IMR-90 (cell line): ENCODE measurements at regions not wholly inside any gene's neighbourhood (a gene's known extent, or its start where the extent isn't known, plus 50 kb on each side); places are given as distances from the start of the nearest gene placed in this dataset.

Experiments used
- ATAC-seq: fragments of 200-7000 bp; cut with Tn5 transposase; 2 replicates; pipeline ENCODE4 v1.9.1; 2020; ENCODE audit warnings: low read depth, mild to moderate bottlenecking, moderate library complexity
- BruUV-seq: library from RNA; stranded (reverse); fragments of 400-500 nt; replicated peaks from 2 replicates; lab custom pipeline; 2021; lab: Mats Ljungman, UMichigan
- CTCF ChIA-PET: fragments of 300-600 bp; formaldehyde crosslinking; extraction: SDS; loops from one replicate; lab custom pipeline; 2021; ENCODE audit warnings: antibody characterized with exemption; lab: Yijun Ruan, JAX
- POLR2A ChIA-PET: fragments of 300-600 bp; sonication (Branson Sonifier 250); formaldehyde crosslinking; loops from one replicate; lab custom pipeline; 2022; ENCODE audit warnings: antibody characterized with exemption; ENCODE audit not compliant: unreplicated experiment; lab: Charles Lee
- DNase-seq: peaks from one replicate; pipeline ENCODE4 v3.0.0; 2013
- H2AFZ ChIP-seq: replicated peaks from 2 replicates; pipeline ENCODE3; 2013; ENCODE audit warnings: low read length, mild to moderate bottlenecking; ENCODE audit not compliant: poor library complexity
- H2AK5ac ChIP-seq: 2 replicates; pipeline ENCODE4 v1.6.1; 2013; ENCODE audit warnings: low read depth, low read length, inconsistent platforms
- H2AK9ac ChIP-seq: replicated peaks from 2 replicates; pipeline ENCODE3; 2013; ENCODE audit warnings: mild to moderate bottlenecking, low read depth, low read length, moderate library complexity; ENCODE audit not compliant: poor library complexity
- H2BK120ac ChIP-seq: 2 replicates; pipeline ENCODE4 v1.6.1; 2013; ENCODE audit warnings: low read depth, low read length, inconsistent platforms
- H2BK15ac ChIP-seq: 3 replicates; pipeline ENCODE4 v1.6.1; 2013; ENCODE audit warnings: low read depth, low read length, inconsistent platforms
- H2BK20ac ChIP-seq: 2 replicates; pipeline ENCODE4 v1.6.1; 2013; ENCODE audit warnings: low read depth, mild to moderate bottlenecking, inconsistent platforms, low read length, moderate library complexity
- H2BK5ac ChIP-seq: 2 replicates; pipeline ENCODE4 v1.6.1; 2013; ENCODE audit warnings: mild to moderate bottlenecking, low read depth, low read length, inconsistent platforms; ENCODE audit not compliant: poor library complexity, severe bottlenecking
- H3K14ac ChIP-seq: replicated peaks from 2 replicates; pipeline ENCODE4 v1.6.1; 2013; ENCODE audit warnings: low read depth, low read length, inconsistent platforms
- H3K18ac ChIP-seq: 2 replicates; pipeline ENCODE4 v1.6.1; 2013; ENCODE audit warnings: low read depth, low read length, control low read depth
- H3K23ac ChIP-seq: 2 replicates; pipeline ENCODE4 v1.6.1; 2013; ENCODE audit warnings: low read depth, low read length, inconsistent platforms
- H3K27ac ChIP-seq: 2 replicates; pipeline ENCODE4 v1.5.1; 2013; ENCODE audit warnings: mild to moderate bottlenecking, control low read depth, low read length; ENCODE audit not compliant: insufficient read depth
- H3K27me3 ChIP-seq: 2 replicates; pipeline ENCODE4 v1.6.1; 2013; ENCODE audit warnings: low read length; ENCODE audit not compliant: control insufficient read depth, insufficient read depth
- H3K36me3 ChIP-seq: 2 replicates; pipeline ENCODE4 v1.6.1; 2013; ENCODE audit warnings: low read length, mixed read lengths; ENCODE audit not compliant: control insufficient read depth, insufficient read depth
- H3K4ac ChIP-seq: 2 replicates; pipeline ENCODE4 v1.6.1; 2013; ENCODE audit warnings: low read depth, low read length, inconsistent platforms
- H3K4me1 ChIP-seq: 2 replicates; pipeline ENCODE4 v1.6.1; 2013; ENCODE audit warnings: low read length, mixed read lengths; ENCODE audit not compliant: control insufficient read depth, insufficient read depth
- H3K4me2 ChIP-seq: 2 replicates; pipeline ENCODE4 v1.6.1; 2013; ENCODE audit warnings: low read depth, mild to moderate bottlenecking, control low read depth, low read length, moderate library complexity
- H3K4me3 ChIP-seq: 2 replicates; pipeline ENCODE4 v1.5.1; 2013; ENCODE audit warnings: low read depth, mild to moderate bottlenecking, control low read depth, low read length, moderate library complexity; ENCODE audit not compliant: insufficient read depth
- H3K56ac ChIP-seq: 2 replicates; pipeline ENCODE4 v1.6.1; 2013; ENCODE audit warnings: low read length, inconsistent platforms; ENCODE audit not compliant: insufficient read depth; ENCODE audit errors: extremely low read depth
- H3K79me1 ChIP-seq, 2 experiments: 2 replicates each; pipeline ENCODE4 v1.6.1; 2013; ENCODE audit warnings: low read length in 2 of 2, inconsistent platforms in 1 of 2, low read depth in 1 of 2
- H3K9ac ChIP-seq: 2 replicates; pipeline ENCODE4 v1.6.1; 2013; ENCODE audit warnings: low read depth, low read length, control low read depth
- H3K9me1 ChIP-seq: 2 replicates; pipeline ENCODE4 v1.6.1; 2013; ENCODE audit warnings: low read length, inconsistent platforms; ENCODE audit not compliant: insufficient read depth
- H3K9me3 ChIP-seq: 2 replicates; pipeline ENCODE4 v1.6.1; 2013; ENCODE audit warnings: low read length; ENCODE audit not compliant: control insufficient read depth, insufficient read depth
- H4K20me1 ChIP-seq: 2 replicates; pipeline ENCODE4 v1.6.1; 2013; ENCODE audit warnings: low read length, inconsistent platforms; ENCODE audit not compliant: insufficient read depth
- H4K5ac ChIP-seq: 2 replicates; pipeline ENCODE4 v1.6.1; 2013; ENCODE audit warnings: mild to moderate bottlenecking, low read depth, low read length, control low read depth
- H4K8ac ChIP-seq, 2 experiments: 2 replicates each; pipeline ENCODE4 v1.6.1; 2013; ENCODE audit warnings: low read depth in 2 of 2, low read length in 2 of 2, control low read depth in 1 of 2, inconsistent platforms in 1 of 2
- H4K91ac ChIP-seq: 2 replicates; pipeline ENCODE4 v1.6.1; 2013; ENCODE audit warnings: low read depth, low read length, inconsistent platforms; ENCODE audit not compliant: insufficient read depth
- CTCF ChIP-seq: conservative IDR thresholded peaks from 2 replicates; pipeline ENCODE4 v1.5.1; 2012; ENCODE audit warnings: mild to moderate bottlenecking, low read depth, low read length, improper control_type of control experiment
- ELK1 ChIP-seq: fragments of 150-350 bp; IDR thresholded peaks from 2 replicates; pipeline ENCODE4 v1.6.1; 2016; ENCODE audit warnings: low read depth, mild to moderate bottlenecking, low read length, moderate library complexity, borderline replicate concordance
- WGBS, 2 experiments: methylation state at CpG; one replicate each; pipeline versions ENCODE4 v1.1.5 to v1.1.7; 2013; ENCODE audit warnings: missing lambda C conversion rate in 2 of 2; ENCODE audit not compliant: insufficient read length in 1 of 2; ENCODE audit errors: extremely low coverage in 2 of 2; 5-methylcytosine and 5-hydroxymethylcytosine counted together
- dilution Hi-C: fragments of 300-500 bp; cut with HindIII; formaldehyde crosslinking; loops from one replicate; pipeline ENCODE4 v1.14.3; 2018; ENCODE audit warnings: low sequenced_read_pairs; ENCODE audit not compliant: unreplicated experiment
- in situ Hi-C: fragments of 300-500 bp; cut with MboI; formaldehyde crosslinking; loops from 3 replicates; pipeline ENCODE4 v1.14.3; 2019; ENCODE audit warnings: low sequenced_read_pairs, inconsistent platforms, mixed read lengths
- intact Hi-C: fragments of 100-400 bp; cut with micrococcal nuclease; formaldehyde crosslinking; loops from 2 replicates; pipeline ENCODE4 v1.10.0; 2022

- H3K36me3 ChIP-seq = no peaks in the 10 kb centered on the region
- H4K91ac ChIP-seq = no peak overlapping the region
- H3K9me3 ChIP-seq = no peaks in the 10 kb centered on the region
- H2BK5ac ChIP-seq = no peak overlapping the region
- in situ Hi-C loops = no loop called here
- H3K18ac ChIP-seq = no peak overlapping the region
- H3K4me3 ChIP-seq = no peak overlapping the region
- ATAC-seq = no peak
- H3K23ac ChIP-seq = no peak overlapping the region
- H3K4me2 ChIP-seq = no peak overlapping the region
- H3K56ac ChIP-seq = no peak overlapping the region
- H2BK20ac ChIP-seq = no peak overlapping the region
- H3K14ac ChIP-seq = no peak overlapping the region
- H2BK15ac ChIP-seq = no peak overlapping the region
- H2AFZ ChIP-seq = no peak overlapping the region
- no peak for TF ChIP-seq ELK1
- TF ChIP-seq CTCF = no peak
- dilution Hi-C loops = no loop called here
- intact Hi-C loops = no loop called here
- no peak overlapping the region for H3K4ac ChIP-seq
- no peak overlapping the region for H3K27ac ChIP-seq
- ChIA-PET CTCF (no interaction called here), POLR2A (no interaction called here)
- H3K9ac ChIP-seq = no peak overlapping the region
- no TSS peak for BruUV-seq
- no peak for DNase-seq
- H2AK5ac ChIP-seq = no peak overlapping the region
- H3K4me1 ChIP-seq = no peaks in the 10 kb centered on the region
- no peak overlapping the region for H2AK9ac ChIP-seq
- no peaks in the 10 kb centered on the region for H3K79me1 ChIP-seq
- no peaks in the 10 kb centered on the region for H3K9me1 ChIP-seq
- no peaks in the 10 kb centered on the region for H3K27me3 ChIP-seq
- WGBS, 2 experiments = 24% methylated on average over 2 of the region's 5 CpGs; no CpG with 5 or more reads in 1 of the 2 experiments
- no peak overlapping the region for H2BK120ac ChIP-seq
- H4K8ac ChIP-seq = no peak overlapping the region
- no peaks in the 10 kb centered on the region for H4K20me1 ChIP-seq
- no peak overlapping the region for H4K5ac ChIP-seq
Measured at GRCh38 chr3:80355144-80355543, 587.3 kb upstream of the ROBO1 start.
